ENCODE measurements at regions not wholly inside any gene's neighbourhood (a gene's known extent, or its start where the extent isn't known, plus 50 kb on each side); places are given as distances from the start of the nearest gene placed in this dataset.

GRCh38 chr9:21674894-21675293, 127.5 kb upstream of the MTAP start:
- H4K20me1 ChIP-seq (ENCODE audit: insufficient read depth, low read length) = no peaks in the 10 kb centered on the region
- H3K4me2 ChIP-seq (ENCODE audit: low read length) = no peak overlapping the region
- no peak for DNase-seq (ENCODE audit: low spot score)
- H3K27ac ChIP-seq (ENCODE audit: low read depth, low read length, poor library complexity, severe bottlenecking) = no peak overlapping the region
- ChIA-PET POLR2A (interaction anchor here (1.2 kb wide), 1 partner anchor 12 kb away, joined by 5 read pairs; no protein-coding TSS in a partner anchor), CTCF (ENCODE audit: unreplicated experiment) (no interaction called here)
- BruUV-seq (replicated peaks) = no TSS peak
- H3K4me3 ChIP-seq (ENCODE audit: low read depth, low read length, poor library complexity, severe bottlenecking) = no peak overlapping the region
- intact Hi-C loops (cut with micrococcal nuclease; ENCODE audit: unreplicated experiment) = no loop called here
- no peak overlapping the region for H2AFZ ChIP-seq (ENCODE audit: low read length)
- H3K36me3 ChIP-seq (ENCODE audit: insufficient read depth, low read length) = no peaks in the 10 kb centered on the region
- TF ChIP-seq EZH2phosphoT487 (IDR thresholded peaks at IDR 0.05; ENCODE audit: borderline replicate concordance, low read depth, low read length) = no peak
- no peak for TF ChIP-seq CTCF (conservative IDR thresholded peaks at IDR 0.05; ENCODE audit: low read length)
- no peaks in the 10 kb centered on the region for H3K79me2 ChIP-seq (ENCODE audit: insufficient read depth, low read depth, low read length)
- no peaks in the 10 kb centered on the region for H3K4me1 ChIP-seq (ENCODE audit: insufficient read depth, low read length, poor library complexity, severe bottlenecking)
- no peaks in the 10 kb centered on the region for H3K9me2 ChIP-seq (ENCODE audit: insufficient read depth, low read length)
- no peaks in the 10 kb centered on the region for H3K9me3 ChIP-seq (ENCODE audit: low read length)

GRCh38 chr9:21677387-21677786, 125.0 kb upstream of the MTAP start:
- TF ChIP-seq EZH2phosphoT487 (IDR thresholded peaks at IDR 0.05; ENCODE audit: borderline replicate concordance, low read depth, low read length) (no peak), CTCF (conservative IDR thresholded peaks at IDR 0.05; ENCODE audit: low read length) (no peak)
- BruUV-seq (replicated peaks) = no TSS peak
- H2AFZ ChIP-seq (ENCODE audit: low read length) = no peak overlapping the region
- H3K4me3 ChIP-seq (ENCODE audit: low read depth, low read length, poor library complexity, severe bottlenecking) = no peak overlapping the region
- ChIA-PET CTCF (ENCODE audit: unreplicated experiment) (no interaction called here), POLR2A (interaction anchor here (0.7 kb wide), 1 partner anchor 1130 kb away, joined by 4 read pairs; no protein-coding TSS in a partner anchor)
- H3K27ac ChIP-seq (ENCODE audit: low read depth, low read length, poor library complexity, severe bottlenecking) = no peak overlapping the region
- no peak overlapping the region for H3K4me2 ChIP-seq (ENCODE audit: low read length)
- intact Hi-C loops (cut with micrococcal nuclease; ENCODE audit: unreplicated experiment) = no loop called here
- no peaks in the 10 kb centered on the region for H3K9me3 ChIP-seq (ENCODE audit: low read length)
- H3K9me2 ChIP-seq (ENCODE audit: insufficient read depth, low read length) = no peaks in the 10 kb centered on the region
- no peaks in the 10 kb centered on the region for H4K20me1 ChIP-seq (ENCODE audit: insufficient read depth, low read length)
- H3K79me2 ChIP-seq (ENCODE audit: insufficient read depth, low read depth, low read length) = no peaks in the 10 kb centered on the region
- no peaks in the 10 kb centered on the region for H3K36me3 ChIP-seq (ENCODE audit: insufficient read depth, low read length)
- no peak for DNase-seq (ENCODE audit: low spot score)
- no peaks in the 10 kb centered on the region for H3K4me1 ChIP-seq (ENCODE audit: insufficient read depth, low read length, poor library complexity, severe bottlenecking)

- CTCF ChIA-PET (ENCODE audit: unreplicated experiment) = no interaction called here
- Histone ChIP-seq H3K4me1 (ENCODE audit: insufficient read depth, low read length, poor library complexity, severe bottlenecking) (no peaks in the 10 kb centered on the region), H3K4me3 (ENCODE audit: low read depth, low read length, poor library complexity, severe bottlenecking) (no peak overlapping the region), H3K36me3 (ENCODE audit: insufficient read depth, low read length) (no peaks in the 10 kb centered on the region), H3K9me3 (ENCODE audit: low read length) (no peaks in the 10 kb centered on the region), H3K79me2 (ENCODE audit: insufficient read depth, low read depth, low read length) (no peaks in the 10 kb centered on the region), H2AFZ (ENCODE audit: low read length) (no peak overlapping the region), H3K9me2 (ENCODE audit: insufficient read depth, low read length) (no peaks in the 10 kb centered on the region), H3K27ac (ENCODE audit: low read depth, low read length, poor library complexity, severe bottlenecking) (no peak overlapping the region), H3K4me2 (ENCODE audit: low read length) (no peak overlapping the region), H4K20me1 (ENCODE audit: insufficient read depth, low read length) (no peaks in the 10 kb centered on the region)
- POLR2A ChIA-PET = interaction anchor here (0.7 kb wide), 1 partner anchor 1130 kb away, joined by 4 read pairs; no protein-coding TSS in a partner anchor
- TF ChIP-seq EZH2phosphoT487 (IDR thresholded peaks at IDR 0.05; ENCODE audit: borderline replicate concordance, low read depth, low read length) = no peak
- no peak for TF ChIP-seq CTCF (conservative IDR thresholded peaks at IDR 0.05; ENCODE audit: low read length)
- intact Hi-C loops (cut with micrococcal nuclease; ENCODE audit: unreplicated experiment) = no loop called here
- BruUV-seq (replicated peaks) = no TSS peak
- DNase-seq (ENCODE audit: low spot score) = no peak
These were observed 124.6 kb upstream of the MTAP start for GRCh38 chr9:21677834-21678233.
